T-cell (primary cell): ENCODE measurements at regions not wholly inside any gene's neighbourhood (a gene's known extent, or its start where the extent isn't known, plus 50 kb on each side); places are given as distances from the start of the nearest gene placed in this dataset.
"Not testable (repeated sequence)": the region's sequence is repeated elsewhere in the genome, so short reads cannot be mapped to it uniquely, and the experiment has no call there.

Source experiments
- ATAC-seq, 4 experiments: fragments of 200-7000 bp in 3 of 4; fragments of 150-1000 bp in 1 of 4; cut with Tn5 transposase; replicated peaks in 1 of 4; 1 replicate in 3 of 4; 2 replicates in 1 of 4; pipeline ENCODE4 v1.10.0; 2021; ENCODE audit warnings: moderate library complexity in 3 of 4, mild to moderate bottlenecking in 2 of 4, moderate number of reproducible peaks in 1 of 4
- CTCF ChIA-PET, 2 donors: fragments of 300-600 bp; sonication (Branson Sonifier 250); formaldehyde crosslinking; loops; one replicate each; lab custom pipeline; 2022; ENCODE audit warnings: antibody characterized with exemption in 2 of 2; lab: Charles Lee
- POLR2A ChIA-PET, 2 donors: fragments of 300-600 bp; sonication (Branson Sonifier 250); formaldehyde crosslinking; loops; one replicate each; lab custom pipeline; 2022; ENCODE audit warnings: antibody characterized with exemption in 2 of 2; lab: Charles Lee
- DNase-seq, 35 experiments: peaks; one replicate each; pipeline versions ENCODE4 v3.0.0 to v3.0.0-alpha.2; 2013 to 2023
- H3K27ac ChIP-seq: one replicate; pipeline ENCODE4 v1.5.1; 2013; ENCODE audit warnings: low read length
- H3K27me3 ChIP-seq, 2 experiments: replicated peaks in 1 of 2; 1 replicate in 1 of 2; 2 replicates in 1 of 2; pipeline versions ENCODE4 v1.6.1 to v1.7.0; 2013; ENCODE audit warnings: low read length in 1 of 2, mixed read lengths in 1 of 2; ENCODE audit not compliant: control insufficient read depth in 2 of 2, insufficient read depth in 2 of 2; ENCODE audit errors: extremely low read depth in 1 of 2
- H3K36me3 ChIP-seq, 2 donors: 1 replicate in 1 of 2; 2 replicates in 1 of 2; pipeline versions ENCODE4 v1.6.1 to v1.7.0; 2013; ENCODE audit warnings: low read length in 1 of 2; ENCODE audit not compliant: control insufficient read depth in 2 of 2, insufficient read depth in 1 of 2; ENCODE audit errors: extremely low read depth in 1 of 2
- H3K4me1 ChIP-seq, 2 experiments: 1 replicate in 1 of 2; 2 replicates in 1 of 2; pipeline versions ENCODE4 v1.6.1 to v1.7.0; 2013; ENCODE audit warnings: low read length in 2 of 2, mixed read lengths in 1 of 2; ENCODE audit not compliant: insufficient read depth in 2 of 2, control insufficient read depth in 1 of 2; ENCODE audit errors: extremely low read depth in 1 of 2
- H3K4me3 ChIP-seq, 2 donors: 1 replicate in 1 of 2; 2 replicates in 1 of 2; pipeline versions ENCODE4 v1.5.1 to v1.7.0; 2013; ENCODE audit warnings: mild to moderate bottlenecking in 2 of 2, low read length in 1 of 2, moderate library complexity in 1 of 2; ENCODE audit not compliant: control insufficient read depth in 1 of 2; ENCODE audit errors: extremely low read depth in 1 of 2
- H3K9me3 ChIP-seq: 2 replicates; pipeline ENCODE4 v1.7.0; 2013
- H3K27ac Mint-ChIP-seq, 2 donors: one replicate each; pipeline ENCODE4 v1.8.0; 2020 to 2021; ENCODE audit warnings: mild to moderate bottlenecking in 2 of 2, mixed read lengths in 2 of 2
- H3K27me3 Mint-ChIP-seq, 2 donors: one replicate each; pipeline ENCODE4 v1.8.0; 2021 to 2022; ENCODE audit warnings: mixed read lengths in 2 of 2
- H3K36me3 Mint-ChIP-seq: one replicate; pipeline ENCODE4 v1.8.0; 2021; ENCODE audit warnings: mixed read lengths
- H3K4me1 Mint-ChIP-seq, 3 donors: one replicate each; pipeline ENCODE4 v1.8.0; 2020 to 2022; ENCODE audit warnings: mixed read lengths in 3 of 3, mild to moderate bottlenecking in 1 of 3
- H3K4me3 Mint-ChIP-seq, 3 donors: one replicate each; pipeline ENCODE4 v1.8.0; 2020 to 2022; ENCODE audit warnings: mild to moderate bottlenecking in 3 of 3, mixed read lengths in 3 of 3, moderate library complexity in 3 of 3
- H3K9me3 Mint-ChIP-seq, 3 donors: one replicate each; pipeline ENCODE4 v1.8.0; 2020 to 2022; ENCODE audit warnings: mixed read lengths in 3 of 3
- WGBS: methylation state at CpG from one replicate; pipeline ENCODE4 v1.1.5; 2013; ENCODE audit warnings: missing lambda C conversion rate; ENCODE audit not compliant: insufficient coverage; 5-methylcytosine and 5-hydroxymethylcytosine counted together

DNA sequence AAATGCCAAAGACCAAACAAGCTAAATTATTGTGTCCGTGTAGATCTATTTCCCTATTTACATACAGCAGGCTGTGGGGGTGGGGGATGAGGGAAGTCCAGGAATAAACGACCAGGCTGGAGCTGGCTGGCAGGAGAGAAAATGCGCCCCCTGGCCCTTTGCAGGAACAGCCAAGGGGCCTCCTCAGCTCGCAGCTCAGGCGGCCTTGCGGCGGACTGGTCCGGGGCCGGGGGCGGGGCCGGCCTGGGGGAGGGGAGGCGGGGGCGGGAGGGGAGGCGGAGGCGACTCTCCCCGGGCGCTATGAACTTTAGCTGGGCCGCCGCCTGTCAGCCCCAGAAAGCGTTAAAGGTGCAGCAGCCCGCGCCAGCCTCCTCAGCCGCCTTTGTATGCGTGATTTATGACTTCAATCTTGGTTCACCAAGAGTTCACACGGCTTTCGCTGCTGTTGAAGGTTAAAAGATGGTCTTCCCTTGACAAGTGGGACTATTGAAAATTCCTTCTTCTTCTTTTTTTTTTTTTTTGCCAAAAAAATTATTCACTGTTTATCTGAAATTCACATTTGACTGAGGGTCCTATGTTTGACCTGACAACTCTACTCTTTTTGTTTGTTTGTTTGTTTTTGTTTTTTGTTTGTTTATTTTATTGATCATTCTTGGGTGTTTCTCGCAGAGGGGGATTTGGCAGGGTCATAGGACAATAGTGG, 967.0 kb upstream of the DEFB115 start:
- H3K4me3 ChIP-seq: peak overlapping the region in 1 of 2 donors; percentile 15

DNA sequence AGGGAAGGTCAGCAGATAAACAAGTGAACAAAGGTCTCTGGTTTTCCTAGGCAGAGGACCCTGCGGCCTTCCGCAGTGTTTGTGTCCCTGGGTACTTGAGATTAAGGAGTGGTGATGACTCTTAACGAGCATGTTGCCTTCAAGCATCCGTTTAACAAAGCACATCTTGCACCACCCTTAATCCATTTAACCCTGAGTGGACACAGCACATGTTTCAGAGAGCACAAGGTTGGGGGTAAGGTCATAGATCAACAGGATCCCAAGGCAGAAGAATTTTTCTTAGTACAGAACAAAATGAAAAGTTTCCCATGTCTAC, 966.4 kb upstream of the DEFB115 start:
- H3K4me1 ChIP-seq, H3K9me3 Mint-ChIP-seq, DNase-seq, H3K9me3 ChIP-seq, POLR2A ChIA-PET, H3K36me3 Mint-ChIP-seq, H3K27me3 ChIP-seq, H3K36me3 ChIP-seq, H3K4me3 ChIP-seq, CTCF ChIA-PET, H3K27me3 Mint-ChIP-seq, H3K27ac ChIP-seq, ATAC-seq: not testable (repeated sequence)
- Mint-ChIP-seq H3K27ac (peak overlapping the region in 1 of 2 donors; percentile 91), H3K4me1 (peaks cover 14 to 26% (median 22%) of the 10 kb centered on the region in 3 donors), H3K4me3 (peak overlapping the region in 2 of 3 donors; percentile 72 to 73)
- no CpG with 5 or more reads among the region's 4 CpGs for WGBS

More for the DNA sequence above, 967.0 kb upstream of the DEFB115 start:
- POLR2A ChIA-PET, CTCF ChIA-PET, H3K9me3 ChIP-seq, H3K4me1 ChIP-seq, H3K36me3 Mint-ChIP-seq, H3K9me3 Mint-ChIP-seq, H3K27ac ChIP-seq, H3K27me3 Mint-ChIP-seq, H3K27me3 ChIP-seq, H3K36me3 ChIP-seq: not testable (repeated sequence)
- Mint-ChIP-seq H3K4me1 (peaks cover 14 to 26% (median 22%) of the 10 kb centered on the region in 3 donors), H3K4me3 (peak overlapping the region; percentile 73 to 81 (median 75)), H3K27ac (peak overlapping the region; percentile 95 to 98)
- WGBS: 80% methylated on average over 5 of the region's 27 CpGs
- DNase-seq: peak in 14 of 35 experiments; percentile 7 to 49 (median 26)
- ATAC-seq: peak; percentile 40 to 63 (median 54)

DNA sequence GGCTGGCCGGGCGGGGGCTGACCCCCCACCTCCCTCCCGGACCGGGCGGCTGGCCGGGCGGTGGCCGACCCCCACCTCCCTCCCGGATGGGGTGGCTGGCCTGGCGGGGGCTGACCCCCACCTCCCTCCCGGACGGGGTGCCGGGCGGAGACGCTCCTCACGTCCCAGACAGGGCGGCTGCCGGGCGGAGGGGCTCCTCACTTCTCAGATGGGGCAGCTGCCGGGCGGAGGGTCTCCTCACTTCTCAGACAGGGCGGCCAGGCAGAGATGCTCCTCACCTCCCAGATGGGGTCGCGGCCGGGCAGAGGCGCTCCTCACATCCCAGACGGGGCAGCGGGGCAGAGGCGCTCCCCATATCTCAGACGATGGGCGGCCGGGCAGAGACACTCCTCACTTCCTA, 965.8 kb upstream of the DEFB115 start:
- CTCF ChIA-PET, H3K27me3 ChIP-seq, H3K4me3 Mint-ChIP-seq, H3K27me3 Mint-ChIP-seq, H3K4me1 ChIP-seq, H3K9me3 Mint-ChIP-seq, POLR2A ChIA-PET, ATAC-seq, H3K27ac ChIP-seq, DNase-seq, H3K4me3 ChIP-seq, H3K36me3 ChIP-seq, H3K27ac Mint-ChIP-seq, H3K9me3 ChIP-seq, H3K36me3 Mint-ChIP-seq: not testable (repeated sequence)
- peaks cover 14 to 26% (median 22%) of the 10 kb centered on the region in 3 donors for H3K4me1 Mint-ChIP-seq
- 97% methylated on average over 9 of the region's 32 CpGs for WGBS

DNA sequence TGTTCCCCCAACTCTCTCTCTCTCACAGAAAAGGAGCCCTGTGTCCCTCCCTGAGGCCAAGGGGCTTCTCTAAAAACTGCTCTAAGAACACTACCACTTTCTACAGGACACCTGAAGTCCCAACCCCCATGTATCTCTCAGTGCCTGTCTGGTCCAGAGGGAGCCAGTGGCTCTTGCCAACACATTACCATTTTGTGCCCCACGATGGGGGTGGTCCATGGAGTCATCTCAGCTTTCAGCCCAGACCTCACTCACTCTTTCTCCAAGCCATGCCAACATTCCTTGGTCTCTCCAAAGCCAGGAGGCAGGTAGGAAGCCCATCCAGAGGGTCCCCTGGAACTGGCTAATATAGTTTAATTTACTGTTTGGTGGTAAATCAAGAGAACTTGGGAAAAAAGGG, 962.1 kb upstream of the DEFB115 start:
- H3K27ac Mint-ChIP-seq, H3K4me1 ChIP-seq, H3K27me3 ChIP-seq, H3K4me3 Mint-ChIP-seq, H3K36me3 Mint-ChIP-seq, H3K4me3 ChIP-seq, ATAC-seq, H3K9me3 Mint-ChIP-seq, H3K27ac ChIP-seq, H3K36me3 ChIP-seq, POLR2A ChIA-PET, DNase-seq, CTCF ChIA-PET, H3K9me3 ChIP-seq: not testable (repeated sequence)
- 17% methylated on average over 1 of the region's 1 CpG for WGBS
- Mint-ChIP-seq H3K27me3 (peaks cover 10 to 13% of the 10 kb centered on the region in 2 donors), H3K4me1 (peaks cover 4 to 13% (median 12%) of the 10 kb centered on the region in 3 donors)

DNA sequence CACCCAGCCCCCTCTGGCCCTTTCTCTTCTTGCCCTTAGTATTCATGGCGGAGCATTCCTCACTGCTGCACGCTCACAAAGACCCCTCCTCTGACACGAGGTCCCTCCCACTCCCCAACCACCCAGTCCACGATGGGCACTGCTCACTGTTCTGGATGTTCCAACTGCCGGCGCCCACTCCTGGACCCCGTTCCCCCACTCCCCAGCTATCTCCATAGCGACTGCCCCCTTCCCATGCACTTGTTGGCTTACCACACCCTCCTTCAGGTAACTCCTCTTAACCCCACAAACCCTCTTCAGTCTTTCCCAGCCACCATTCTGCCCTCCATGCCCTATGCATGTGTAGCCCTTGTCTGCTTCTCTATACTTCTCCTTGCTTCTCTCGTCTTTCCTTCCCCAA, 961.5 kb upstream of the DEFB115 start:
- H3K9me3 ChIP-seq, ATAC-seq, H3K9me3 Mint-ChIP-seq, CTCF ChIA-PET, H3K4me3 Mint-ChIP-seq, H3K36me3 ChIP-seq, H3K4me3 ChIP-seq, POLR2A ChIA-PET, DNase-seq, H3K4me1 ChIP-seq, H3K27ac ChIP-seq, H3K27me3 ChIP-seq, H3K36me3 Mint-ChIP-seq, H3K27ac Mint-ChIP-seq: not testable (repeated sequence)
- Mint-ChIP-seq H3K4me1 (peaks cover 4 to 12% (median 11%) of the 10 kb centered on the region in 3 donors), H3K27me3 (peaks cover 12 to 13% of the 10 kb centered on the region in 2 donors)
- 75% methylated on average over 1 of the region's 9 CpGs for WGBS

DNA sequence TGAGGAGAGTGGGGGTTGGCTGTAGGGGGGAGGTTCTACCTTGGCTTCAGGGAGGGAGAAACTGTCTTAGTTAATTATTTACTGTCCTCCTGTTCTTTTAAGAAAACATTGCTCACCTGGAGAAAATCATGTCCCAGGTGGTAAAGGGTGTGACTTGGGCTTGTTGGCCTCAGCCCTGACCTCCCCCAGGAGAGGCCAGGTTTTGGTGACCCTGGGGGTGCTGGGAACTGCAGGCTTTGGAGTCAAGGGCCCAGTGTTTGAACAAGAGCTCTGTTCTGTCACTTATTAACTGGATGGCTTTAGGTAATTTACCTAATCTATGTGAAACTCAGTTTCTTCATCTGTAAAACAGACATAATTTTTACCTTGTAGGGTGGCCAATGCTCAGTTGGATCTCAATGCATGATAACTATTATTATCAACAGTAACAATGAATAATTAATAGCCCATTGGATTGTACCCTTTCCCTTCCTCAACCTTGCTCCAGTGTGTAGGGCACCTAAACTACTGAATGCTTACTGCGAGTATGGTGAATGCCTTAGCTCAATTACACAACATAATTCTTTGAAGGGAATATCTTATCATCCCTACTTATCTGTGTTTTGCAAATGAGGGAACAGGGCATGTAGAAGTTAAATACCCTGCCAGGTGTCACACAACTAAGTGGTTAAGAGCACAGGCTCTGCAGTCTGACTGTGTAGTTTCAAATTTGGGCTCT, 959.4 kb upstream of the DEFB115 start:
- H3K27me3 ChIP-seq, H3K36me3 Mint-ChIP-seq, H3K27ac ChIP-seq, ATAC-seq, H3K36me3 ChIP-seq, H3K9me3 ChIP-seq, CTCF ChIA-PET, POLR2A ChIA-PET, DNase-seq, H3K4me3 Mint-ChIP-seq, H3K4me1 ChIP-seq, H3K4me3 ChIP-seq, H3K27ac Mint-ChIP-seq, H3K9me3 Mint-ChIP-seq: not testable (repeated sequence)
- H3K4me1 Mint-ChIP-seq: peaks cover 3 to 20% (median 16%) of the 10 kb centered on the region in 3 donors
- WGBS: no CpG with 5 or more reads among the region's 1 CpG
- H3K27me3 Mint-ChIP-seq: peaks cover 13 to 15% of the 10 kb centered on the region in 2 donors
